HEK293 (cell line): ENCODE measurements at regions not wholly inside any gene's neighbourhood (a gene's known extent, or its start where the extent isn't known, plus 50 kb on each side); places are given as distances from the start of the nearest gene placed in this dataset.

Experiments
- CTCF ChIA-PET: fragments of 350-600 bp; formaldehyde crosslinking; extraction: SDS; loops from one replicate; lab custom pipeline; 2021; ENCODE audit warnings: antibody characterized with exemption; lab: Yijun Ruan, JAX
- POLR2A ChIA-PET: fragments of 300-600 bp; formaldehyde crosslinking; extraction: SDS; loops from one replicate; lab custom pipeline; 2020; ENCODE audit warnings: antibody characterized with exemption, inconsistent platforms; lab: Yijun Ruan, JAX
- H3K27ac ChIP-seq: fragments of 200-500 bp; sonication (Bioruptor generic); 2 replicates; pipeline ENCODE4 v1.5.1; 2014; ENCODE audit warnings: low read depth, low read length, control low read depth, inconsistent platforms; ENCODE audit errors: extremely low read depth
- H3K36me3 ChIP-seq, 2 experiments: fragments of 200-500 bp in 1 of 2; sonication (Bioruptor generic) in 1 of 2; 1 replicate in 1 of 2; 2 replicates in 1 of 2; pipeline ENCODE4 v1.5.1; 2014 to 2017; ENCODE audit warnings: inconsistent platforms in 2 of 2, low read length in 2 of 2; ENCODE audit not compliant: control insufficient read depth in 2 of 2, insufficient read depth in 1 of 2
- H3K4me1 ChIP-seq: fragments of 200-500 bp; sonication (Bioruptor generic); 2 replicates; pipeline ENCODE4 v1.5.1; 2014; ENCODE audit warnings: mild to moderate bottlenecking, low read length, inconsistent platforms; ENCODE audit not compliant: control insufficient read depth, insufficient read depth
- H3K4me3 ChIP-seq: 2 replicates; pipeline ENCODE4 v1.5.1; 2011; ENCODE audit warnings: low read depth, mild to moderate bottlenecking, control low read depth, low read length, moderate library complexity
- H3K9me3 ChIP-seq: fragments of 200-500 bp; sonication (Bioruptor generic); 2 replicates; pipeline ENCODE4 v1.5.1; 2014; ENCODE audit warnings: low read depth, low read length, inconsistent platforms; ENCODE audit not compliant: control insufficient read depth, insufficient read depth
- ZFHX2 ChIP-seq: fragments of 450-650 bp; formaldehyde crosslinking; conservative IDR thresholded peaks from 2 replicates; pipeline ENCODE4 v1.5.1; 2016; ENCODE audit warnings: missing biosample characterization, missing genetic modification characterization
- ZNF146 ChIP-seq: fragments of 450-650 bp; formaldehyde crosslinking; IDR thresholded peaks from 2 replicates; pipeline ENCODE4 v1.5.1; 2016; ENCODE audit warnings: missing biosample characterization, missing genetic modification characterization
- ZNF324 ChIP-seq: fragments of 450-650 bp; formaldehyde crosslinking; IDR thresholded peaks from 2 replicates; pipeline ENCODE4 v1.5.1; 2016; ENCODE audit warnings: missing biosample characterization, missing genetic modification characterization
- ZNF366 ChIP-seq: fragments of 450-650 bp; formaldehyde crosslinking; conservative IDR thresholded peaks from 2 replicates; pipeline ENCODE4 v1.5.1; 2016; ENCODE audit warnings: missing biosample characterization, missing genetic modification characterization
- ZNF404 ChIP-seq: fragments of 450-650 bp; formaldehyde crosslinking; IDR thresholded peaks from 2 replicates; pipeline ENCODE4 v1.5.1; 2017; ENCODE audit warnings: missing biosample characterization, missing genetic modification characterization
- ZNF473 ChIP-seq: fragments of 450-650 bp; formaldehyde crosslinking; IDR thresholded peaks from 2 replicates; pipeline ENCODE4 v1.5.1; 2017; ENCODE audit warnings: missing biosample characterization, missing genetic modification characterization
- ZNF571 ChIP-seq: fragments of 450-650 bp; formaldehyde crosslinking; IDR thresholded peaks from 2 replicates; pipeline ENCODE4 v1.5.0; 2017; ENCODE audit warnings: missing biosample characterization, missing genetic modification characterization
- ZSCAN30 ChIP-seq: fragments of 450-650 bp; IDR thresholded peaks from 2 replicates; pipeline ENCODE4 v1.5.1; 2018; ENCODE audit warnings: missing biosample characterization, mild to moderate bottlenecking, missing genetic modification characterization, moderate library complexity
- TF ChIP-seq, protein P1 (sequence below): fragments of 450-650 bp; formaldehyde crosslinking; IDR thresholded peaks from 2 replicates; pipeline ENCODE4 v1.5.1; 2017; ENCODE audit warnings: missing biosample characterization, missing genetic modification characterization
- TF ChIP-seq, protein P2 (sequence below): fragments of 450-650 bp; formaldehyde crosslinking; IDR thresholded peaks from 2 replicates; pipeline ENCODE4 v1.5.1; 2016; ENCODE audit warnings: missing biosample characterization, missing genetic modification characterization
- TF ChIP-seq, protein P3 (sequence below): fragments of 450-650 bp; formaldehyde crosslinking; IDR thresholded peaks from 2 replicates; pipeline ENCODE4 v1.5.1; 2016; ENCODE audit warnings: missing biosample characterization, missing genetic modification characterization, low read depth
- TF ChIP-seq, protein P4 (sequence below): fragments of 450-650 bp; formaldehyde crosslinking; IDR thresholded peaks from 2 replicates; pipeline ENCODE4 v1.5.1; 2017; ENCODE audit warnings: missing biosample characterization, missing genetic modification characterization
- TF ChIP-seq, protein P5 (sequence below): fragments of 450-650 bp; formaldehyde crosslinking; IDR thresholded peaks from 2 replicates; pipeline ENCODE4 v1.5.1; 2016; ENCODE audit warnings: missing biosample characterization, missing genetic modification characterization, borderline replicate concordance

DNA sequence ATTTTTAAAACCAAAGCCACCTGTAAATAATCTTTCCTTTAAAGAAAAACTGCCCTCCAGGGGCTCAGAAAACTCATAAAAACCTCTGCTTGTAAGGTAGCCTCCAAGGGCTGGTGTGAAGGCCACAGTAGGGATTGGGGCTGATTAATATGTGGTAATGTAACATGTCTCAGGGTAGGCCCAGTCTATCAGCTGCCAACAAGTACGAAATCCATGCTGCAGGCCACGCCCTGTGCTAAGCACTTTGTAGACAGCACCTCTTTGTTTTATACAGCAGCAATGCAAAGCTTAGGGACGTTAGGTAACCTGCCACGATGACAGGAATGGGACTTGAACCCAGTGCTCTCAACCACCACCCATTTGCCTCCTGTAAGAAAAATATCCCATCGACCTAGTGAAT is 65.6 kb upstream of the PRICKLE2 start:
- no peaks in the 10 kb centered on the region for H3K9me3 ChIP-seq
- H3K27ac ChIP-seq = no peak overlapping the region
- H3K4me3 ChIP-seq = no peak overlapping the region
- no peak for TF ChIP-seq ZNF473
- TF ChIP-seq, protein P1, sequence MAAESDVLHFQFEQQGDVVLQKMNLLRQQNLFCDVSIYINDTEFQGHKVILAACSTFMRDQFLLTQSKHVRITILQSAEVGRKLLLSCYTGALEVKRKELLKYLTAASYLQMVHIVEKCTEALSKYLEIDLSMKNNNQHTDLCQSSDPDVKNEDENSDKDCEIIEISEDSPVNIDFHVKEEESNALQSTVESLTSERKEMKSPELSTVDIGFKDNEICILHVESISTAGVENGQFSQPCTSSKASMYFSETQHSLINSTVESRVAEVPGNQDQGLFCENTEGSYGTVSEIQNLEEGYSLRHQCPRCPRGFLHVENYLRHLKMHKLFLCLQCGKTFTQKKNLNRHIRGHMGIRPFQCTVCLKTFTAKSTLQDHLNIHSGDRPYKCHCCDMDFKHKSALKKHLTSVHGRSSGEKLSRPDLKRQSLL (tag by site-specific recombination) = no peak
- TF ChIP-seq ZNF404 (tag by site-specific recombination) = no peak
- TF ChIP-seq, protein P2, sequence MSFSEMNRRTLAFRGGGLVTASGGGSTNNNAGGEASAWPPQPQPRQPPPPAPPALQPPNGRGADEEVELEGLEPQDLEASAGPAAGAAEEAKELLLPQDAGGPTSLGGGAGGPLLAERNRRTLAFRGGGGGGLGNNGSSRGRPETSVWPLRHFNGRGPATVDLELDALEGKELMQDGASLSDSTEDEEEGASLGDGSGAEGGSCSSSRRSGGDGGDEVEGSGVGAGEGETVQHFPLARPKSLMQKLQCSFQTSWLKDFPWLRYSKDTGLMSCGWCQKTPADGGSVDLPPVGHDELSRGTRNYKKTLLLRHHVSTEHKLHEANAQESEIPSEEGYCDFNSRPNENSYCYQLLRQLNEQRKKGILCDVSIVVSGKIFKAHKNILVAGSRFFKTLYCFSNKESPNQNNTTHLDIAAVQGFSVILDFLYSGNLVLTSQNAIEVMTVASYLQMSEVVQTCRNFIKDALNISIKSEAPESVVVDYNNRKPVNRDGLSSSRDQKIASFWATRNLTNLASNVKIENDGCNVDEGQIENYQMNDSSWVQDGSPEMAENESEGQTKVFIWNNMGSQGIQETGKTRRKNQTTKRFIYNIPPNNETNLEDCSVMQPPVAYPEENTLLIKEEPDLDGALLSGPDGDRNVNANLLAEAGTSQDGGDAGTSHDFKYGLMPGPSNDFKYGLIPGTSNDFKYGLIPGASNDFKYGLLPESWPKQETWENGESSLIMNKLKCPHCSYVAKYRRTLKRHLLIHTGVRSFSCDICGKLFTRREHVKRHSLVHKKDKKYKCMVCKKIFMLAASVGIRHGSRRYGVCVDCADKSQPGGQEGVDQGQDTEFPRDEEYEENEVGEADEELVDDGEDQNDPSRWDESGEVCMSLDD (tag by site-specific recombination) = no peak
- TF ChIP-seq ZNF571 (tag by site-specific recombination) = no peak
- TF ChIP-seq ZNF366 = no peak
- TF ChIP-seq ZSCAN30 (tag by site-specific recombination) = no peak
- TF ChIP-seq ZFHX2 (tag by site-specific recombination) = no peak
- TF ChIP-seq ZNF146 (tag by site-specific recombination) = no peak
- TF ChIP-seq ZNF324 (tag by site-specific recombination) = no peak
- TF ChIP-seq, protein P3, sequence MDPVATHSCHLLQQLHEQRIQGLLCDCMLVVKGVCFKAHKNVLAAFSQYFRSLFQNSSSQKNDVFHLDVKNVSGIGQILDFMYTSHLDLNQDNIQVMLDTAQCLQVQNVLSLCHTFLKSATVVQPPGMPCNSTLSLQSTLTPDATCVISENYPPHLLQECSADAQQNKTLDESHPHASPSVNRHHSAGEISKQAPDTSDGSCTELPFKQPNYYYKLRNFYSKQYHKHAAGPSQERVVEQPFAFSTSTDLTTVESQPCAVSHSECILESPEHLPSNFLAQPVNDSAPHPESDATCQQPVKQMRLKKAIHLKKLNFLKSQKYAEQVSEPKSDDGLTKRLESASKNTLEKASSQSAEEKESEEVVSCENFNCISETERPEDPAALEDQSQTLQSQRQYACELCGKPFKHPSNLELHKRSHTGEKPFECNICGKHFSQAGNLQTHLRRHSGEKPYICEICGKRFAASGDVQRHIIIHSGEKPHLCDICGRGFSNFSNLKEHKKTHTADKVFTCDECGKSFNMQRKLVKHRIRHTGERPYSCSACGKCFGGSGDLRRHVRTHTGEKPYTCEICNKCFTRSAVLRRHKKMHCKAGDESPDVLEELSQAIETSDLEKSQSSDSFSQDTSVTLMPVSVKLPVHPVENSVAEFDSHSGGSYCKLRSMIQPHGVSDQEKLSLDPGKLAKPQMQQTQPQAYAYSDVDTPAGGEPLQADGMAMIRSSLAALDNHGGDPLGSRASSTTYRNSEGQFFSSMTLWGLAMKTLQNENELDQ = no peak
- TF ChIP-seq, protein P4, sequence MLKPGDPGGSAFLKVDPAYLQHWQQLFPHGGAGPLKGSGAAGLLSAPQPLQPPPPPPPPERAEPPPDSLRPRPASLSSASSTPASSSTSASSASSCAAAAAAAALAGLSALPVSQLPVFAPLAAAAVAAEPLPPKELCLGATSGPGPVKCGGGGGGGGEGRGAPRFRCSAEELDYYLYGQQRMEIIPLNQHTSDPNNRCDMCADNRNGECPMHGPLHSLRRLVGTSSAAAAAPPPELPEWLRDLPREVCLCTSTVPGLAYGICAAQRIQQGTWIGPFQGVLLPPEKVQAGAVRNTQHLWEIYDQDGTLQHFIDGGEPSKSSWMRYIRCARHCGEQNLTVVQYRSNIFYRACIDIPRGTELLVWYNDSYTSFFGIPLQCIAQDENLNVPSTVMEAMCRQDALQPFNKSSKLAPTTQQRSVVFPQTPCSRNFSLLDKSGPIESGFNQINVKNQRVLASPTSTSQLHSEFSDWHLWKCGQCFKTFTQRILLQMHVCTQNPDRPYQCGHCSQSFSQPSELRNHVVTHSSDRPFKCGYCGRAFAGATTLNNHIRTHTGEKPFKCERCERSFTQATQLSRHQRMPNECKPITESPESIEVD (tag by site-specific recombination) = no peak
- TF ChIP-seq, protein P5, sequence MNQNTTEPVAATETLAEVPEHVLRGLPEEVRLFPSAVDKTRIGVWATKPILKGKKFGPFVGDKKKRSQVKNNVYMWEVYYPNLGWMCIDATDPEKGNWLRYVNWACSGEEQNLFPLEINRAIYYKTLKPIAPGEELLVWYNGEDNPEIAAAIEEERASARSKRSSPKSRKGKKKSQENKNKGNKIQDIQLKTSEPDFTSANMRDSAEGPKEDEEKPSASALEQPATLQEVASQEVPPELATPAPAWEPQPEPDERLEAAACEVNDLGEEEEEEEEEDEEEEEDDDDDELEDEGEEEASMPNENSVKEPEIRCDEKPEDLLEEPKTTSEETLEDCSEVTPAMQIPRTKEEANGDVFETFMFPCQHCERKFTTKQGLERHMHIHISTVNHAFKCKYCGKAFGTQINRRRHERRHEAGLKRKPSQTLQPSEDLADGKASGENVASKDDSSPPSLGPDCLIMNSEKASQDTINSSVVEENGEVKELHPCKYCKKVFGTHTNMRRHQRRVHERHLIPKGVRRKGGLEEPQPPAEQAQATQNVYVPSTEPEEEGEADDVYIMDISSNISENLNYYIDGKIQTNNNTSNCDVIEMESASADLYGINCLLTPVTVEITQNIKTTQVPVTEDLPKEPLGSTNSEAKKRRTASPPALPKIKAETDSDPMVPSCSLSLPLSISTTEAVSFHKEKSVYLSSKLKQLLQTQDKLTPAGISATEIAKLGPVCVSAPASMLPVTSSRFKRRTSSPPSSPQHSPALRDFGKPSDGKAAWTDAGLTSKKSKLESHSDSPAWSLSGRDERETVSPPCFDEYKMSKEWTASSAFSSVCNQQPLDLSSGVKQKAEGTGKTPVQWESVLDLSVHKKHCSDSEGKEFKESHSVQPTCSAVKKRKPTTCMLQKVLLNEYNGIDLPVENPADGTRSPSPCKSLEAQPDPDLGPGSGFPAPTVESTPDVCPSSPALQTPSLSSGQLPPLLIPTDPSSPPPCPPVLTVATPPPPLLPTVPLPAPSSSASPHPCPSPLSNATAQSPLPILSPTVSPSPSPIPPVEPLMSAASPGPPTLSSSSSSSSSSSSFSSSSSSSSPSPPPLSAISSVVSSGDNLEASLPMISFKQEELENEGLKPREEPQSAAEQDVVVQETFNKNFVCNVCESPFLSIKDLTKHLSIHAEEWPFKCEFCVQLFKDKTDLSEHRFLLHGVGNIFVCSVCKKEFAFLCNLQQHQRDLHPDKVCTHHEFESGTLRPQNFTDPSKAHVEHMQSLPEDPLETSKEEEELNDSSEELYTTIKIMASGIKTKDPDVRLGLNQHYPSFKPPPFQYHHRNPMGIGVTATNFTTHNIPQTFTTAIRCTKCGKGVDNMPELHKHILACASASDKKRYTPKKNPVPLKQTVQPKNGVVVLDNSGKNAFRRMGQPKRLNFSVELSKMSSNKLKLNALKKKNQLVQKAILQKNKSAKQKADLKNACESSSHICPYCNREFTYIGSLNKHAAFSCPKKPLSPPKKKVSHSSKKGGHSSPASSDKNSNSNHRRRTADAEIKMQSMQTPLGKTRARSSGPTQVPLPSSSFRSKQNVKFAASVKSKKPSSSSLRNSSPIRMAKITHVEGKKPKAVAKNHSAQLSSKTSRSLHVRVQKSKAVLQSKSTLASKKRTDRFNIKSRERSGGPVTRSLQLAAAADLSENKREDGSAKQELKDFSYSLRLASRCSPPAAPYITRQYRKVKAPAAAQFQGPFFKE (tag by site-specific recombination) = no peak
- H3K36me3 ChIP-seq = no peaks in the 10 kb centered on the region
- CTCF ChIA-PET = no interaction called here
- H3K4me1 ChIP-seq = no peaks in the 10 kb centered on the region
- POLR2A ChIA-PET = no interaction called here
